ENCODE measurements at regions not wholly inside any gene's neighbourhood (a gene's known extent, or its start where the extent isn't known, plus 50 kb on each side); places are given as distances from the start of the nearest gene placed in this dataset.
A peak's percentile ranks its signal among the peaks of the same experiment; 100 is the strongest.

- peak overlapping the region; percentile 37 for H3K4me3 ChIP-seq (ENCODE audit: low read depth, low read length)
- POLR2A ChIA-PET: interaction anchor here (0.6 kb wide), 1 partner anchor 36 kb away, joined by 3 read pairs; no protein-coding TSS in a partner anchor
- no peaks in the 10 kb centered on the region for H3K9me3 ChIP-seq (ENCODE audit: control insufficient read depth, insufficient read depth, low read depth, low read length)
- CTCF ChIA-PET: interaction anchor here (0.6 to 3.4 kb wide), 8 partner anchors 9 to 344 kb away, joined by 3 to 10 read pairs (median 3); no protein-coding TSS in a partner anchor
- H3K36me3 ChIP-seq (ENCODE audit: control insufficient read depth in 2 of 2, insufficient read depth in 1 of 2, low read length in 2 of 2): no peaks in the 10 kb centered on the region
- peak overlapping the region; percentile 85 for H3K27ac ChIP-seq (ENCODE audit: extremely low read depth, low read depth, low read length)
- peaks cover 3% of the 10 kb centered on the region; the same call in 1 of the 2 replicates for H3K4me1 ChIP-seq (ENCODE audit: control insufficient read depth, insufficient read depth, low read length)
- TF ChIP-seq SP3 (tag by site-specific recombination; IDR thresholded peaks at IDR 0.05) (peak; percentile 70), KLF1 (tag by site-specific recombination; IDR thresholded peaks at IDR 0.05) (peak; percentile 41), ZNF76 (tag by site-specific recombination; IDR thresholded peaks at IDR 0.05; ENCODE audit: borderline replicate concordance, low read depth) (no peak), PATZ1 (tag by site-specific recombination; IDR thresholded peaks at IDR 0.05) (peak; percentile 5; the same call in 1 of the 2 replicates), ZNF660 (tag by site-specific recombination; IDR thresholded peaks at IDR 0.05) (no peak), ZNF843 (tag by site-specific recombination; IDR thresholded peaks at IDR 0.05) (no peak), ZNF518A (tag by site-specific recombination; conservative IDR thresholded peaks at IDR 0.05; ENCODE audit: low read depth) (0 out of 2 replicates have a peak, but pooled peaks have one; percentile 39), YY2 (tag by site-specific recombination; IDR thresholded peaks at IDR 0.05) (peak; percentile 50; the same call in 1 of the 2 replicates), KLF9 (tag by site-specific recombination; IDR thresholded peaks at IDR 0.05; ENCODE audit: low read depth) (peak; percentile 2; the same call in 1 of the 2 replicates), ZFHX2 (tag by site-specific recombination; conservative IDR thresholded peaks at IDR 0.05) (peak; percentile 50; the same call in 1 of the 2 replicates), ZNF747 (tag by site-specific recombination; IDR thresholded peaks at IDR 0.05) (no peak), ZBTB8A (tag by site-specific recombination; IDR thresholded peaks at IDR 0.05) (peak; percentile 71), PRDM10 (tag by site-specific recombination; IDR thresholded peaks at IDR 0.05) (0 out of 2 replicates have a peak, but pooled peaks have one; percentile 48), ZBTB48 (tag by site-specific recombination; IDR thresholded peaks at IDR 0.05) (no peak)
- TF ChIP-seq, protein P1, sequence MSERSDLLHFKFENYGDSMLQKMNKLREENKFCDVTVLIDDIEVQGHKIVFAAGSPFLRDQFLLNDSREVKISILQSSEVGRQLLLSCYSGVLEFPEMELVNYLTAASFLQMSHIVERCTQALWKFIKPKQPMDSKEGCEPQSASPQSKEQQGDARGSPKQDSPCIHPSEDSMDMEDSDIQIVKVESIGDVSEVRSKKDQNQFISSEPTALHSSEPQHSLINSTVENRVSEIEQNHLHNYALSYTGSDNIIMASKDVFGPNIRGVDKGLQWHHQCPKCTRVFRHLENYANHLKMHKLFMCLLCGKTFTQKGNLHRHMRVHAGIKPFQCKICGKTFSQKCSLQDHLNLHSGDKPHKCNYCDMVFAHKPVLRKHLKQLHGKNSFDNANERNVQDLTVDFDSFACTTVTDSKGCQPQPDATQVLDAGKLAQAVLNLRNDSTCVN (tag by site-specific recombination; optimal IDR thresholded peaks at IDR 0.05): peak; percentile 55
- TF ChIP-seq, protein P2, sequence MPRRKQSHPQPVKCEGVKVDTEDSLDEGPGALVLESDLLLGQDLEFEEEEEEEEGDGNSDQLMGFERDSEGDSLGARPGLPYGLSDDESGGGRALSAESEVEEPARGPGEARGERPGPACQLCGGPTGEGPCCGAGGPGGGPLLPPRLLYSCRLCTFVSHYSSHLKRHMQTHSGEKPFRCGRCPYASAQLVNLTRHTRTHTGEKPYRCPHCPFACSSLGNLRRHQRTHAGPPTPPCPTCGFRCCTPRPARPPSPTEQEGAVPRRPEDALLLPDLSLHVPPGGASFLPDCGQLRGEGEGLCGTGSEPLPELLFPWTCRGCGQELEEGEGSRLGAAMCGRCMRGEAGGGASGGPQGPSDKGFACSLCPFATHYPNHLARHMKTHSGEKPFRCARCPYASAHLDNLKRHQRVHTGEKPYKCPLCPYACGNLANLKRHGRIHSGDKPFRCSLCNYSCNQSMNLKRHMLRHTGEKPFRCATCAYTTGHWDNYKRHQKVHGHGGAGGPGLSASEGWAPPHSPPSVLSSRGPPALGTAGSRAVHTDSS (tag by site-specific recombination; IDR thresholded peaks at IDR 0.05): no peak
- TF ChIP-seq, protein P3, sequence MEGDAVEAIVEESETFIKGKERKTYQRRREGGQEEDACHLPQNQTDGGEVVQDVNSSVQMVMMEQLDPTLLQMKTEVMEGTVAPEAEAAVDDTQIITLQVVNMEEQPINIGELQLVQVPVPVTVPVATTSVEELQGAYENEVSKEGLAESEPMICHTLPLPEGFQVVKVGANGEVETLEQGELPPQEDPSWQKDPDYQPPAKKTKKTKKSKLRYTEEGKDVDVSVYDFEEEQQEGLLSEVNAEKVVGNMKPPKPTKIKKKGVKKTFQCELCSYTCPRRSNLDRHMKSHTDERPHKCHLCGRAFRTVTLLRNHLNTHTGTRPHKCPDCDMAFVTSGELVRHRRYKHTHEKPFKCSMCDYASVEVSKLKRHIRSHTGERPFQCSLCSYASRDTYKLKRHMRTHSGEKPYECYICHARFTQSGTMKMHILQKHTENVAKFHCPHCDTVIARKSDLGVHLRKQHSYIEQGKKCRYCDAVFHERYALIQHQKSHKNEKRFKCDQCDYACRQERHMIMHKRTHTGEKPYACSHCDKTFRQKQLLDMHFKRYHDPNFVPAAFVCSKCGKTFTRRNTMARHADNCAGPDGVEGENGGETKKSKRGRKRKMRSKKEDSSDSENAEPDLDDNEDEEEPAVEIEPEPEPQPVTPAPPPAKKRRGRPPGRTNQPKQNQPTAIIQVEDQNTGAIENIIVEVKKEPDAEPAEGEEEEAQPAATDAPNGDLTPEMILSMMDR (tag by site-specific recombination; IDR thresholded peaks at IDR 0.05): peak; percentile 72
- TF ChIP-seq, protein P4, sequence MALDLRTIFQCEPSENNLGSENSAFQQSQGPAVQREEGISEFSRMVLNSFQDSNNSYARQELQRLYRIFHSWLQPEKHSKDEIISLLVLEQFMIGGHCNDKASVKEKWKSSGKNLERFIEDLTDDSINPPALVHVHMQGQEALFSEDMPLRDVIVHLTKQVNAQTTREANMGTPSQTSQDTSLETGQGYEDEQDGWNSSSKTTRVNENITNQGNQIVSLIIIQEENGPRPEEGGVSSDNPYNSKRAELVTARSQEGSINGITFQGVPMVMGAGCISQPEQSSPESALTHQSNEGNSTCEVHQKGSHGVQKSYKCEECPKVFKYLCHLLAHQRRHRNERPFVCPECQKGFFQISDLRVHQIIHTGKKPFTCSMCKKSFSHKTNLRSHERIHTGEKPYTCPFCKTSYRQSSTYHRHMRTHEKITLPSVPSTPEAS (tag by site-specific recombination; IDR thresholded peaks at IDR 0.05): no peak
Observed at GRCh38 chr22:23402275-23403151, 177.6 kb downstream of the IGLL1 start.

Data from HEK293 (cell line).